GM21360 (cell line): ENCODE measurements at regions not wholly inside any gene's neighbourhood (a gene's known extent, or its start where the extent isn't known, plus 50 kb on each side); places are given as distances from the start of the nearest gene placed in this dataset.
"Not testable (repeated sequence)": the region's sequence is repeated elsewhere in the genome, so short reads cannot be mapped to it uniquely, and the experiment has no call there.

Source experiments
- ATAC-seq: cut with Tn5 transposase; IDR thresholded peaks from one replicate; pipeline ENCODE4 v1.9.1; 2021; ENCODE audit warnings: mild to moderate bottlenecking, moderate library complexity; ENCODE audit not compliant: unreplicated experiment

DNA sequence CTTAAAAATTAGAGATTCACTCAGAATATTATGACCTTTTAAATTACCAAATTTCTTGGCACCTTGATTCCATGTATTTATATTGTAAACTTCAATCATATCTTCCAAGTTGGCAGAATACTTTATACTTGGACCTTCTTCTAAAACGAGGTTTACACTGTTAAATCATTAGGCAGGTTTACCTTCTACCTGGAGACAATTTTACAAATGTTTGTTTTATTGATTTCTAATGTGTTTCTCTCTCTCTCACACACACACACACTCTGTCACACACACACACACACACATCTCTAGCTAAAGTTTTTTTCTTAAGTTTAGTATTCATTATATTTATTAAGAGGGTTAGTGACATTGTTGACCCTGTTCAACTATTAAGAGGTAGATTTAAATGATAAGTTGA lies 1155.6 kb downstream of the NSUN3 start:
- no peak for ATAC-seq

DNA sequence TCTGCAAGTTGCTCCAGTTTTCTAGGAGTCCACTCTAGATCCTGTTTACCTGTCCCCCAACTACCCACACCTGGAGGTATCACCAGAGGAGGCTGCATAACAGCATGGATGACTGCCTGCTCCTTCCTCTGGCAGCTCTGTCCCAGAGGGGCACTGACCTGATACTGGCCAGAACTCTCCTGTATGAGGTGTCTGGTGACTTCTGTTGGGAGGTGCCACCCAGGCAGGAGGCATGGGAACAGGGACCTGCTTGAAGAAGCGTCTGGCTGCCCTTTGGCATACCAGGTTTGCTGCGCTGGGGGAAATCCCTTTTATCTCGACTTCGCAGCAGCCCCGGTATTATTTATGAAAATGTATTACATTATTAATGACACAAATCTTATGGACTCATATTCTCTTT lies 1163.6 kb downstream of the NSUN3 start:
- no peak for ATAC-seq

- no peak for ATAC-seq
Measured at GRCh38 chr3:95227092-95227491, 1164.2 kb downstream of the NSUN3 start.

DNA sequence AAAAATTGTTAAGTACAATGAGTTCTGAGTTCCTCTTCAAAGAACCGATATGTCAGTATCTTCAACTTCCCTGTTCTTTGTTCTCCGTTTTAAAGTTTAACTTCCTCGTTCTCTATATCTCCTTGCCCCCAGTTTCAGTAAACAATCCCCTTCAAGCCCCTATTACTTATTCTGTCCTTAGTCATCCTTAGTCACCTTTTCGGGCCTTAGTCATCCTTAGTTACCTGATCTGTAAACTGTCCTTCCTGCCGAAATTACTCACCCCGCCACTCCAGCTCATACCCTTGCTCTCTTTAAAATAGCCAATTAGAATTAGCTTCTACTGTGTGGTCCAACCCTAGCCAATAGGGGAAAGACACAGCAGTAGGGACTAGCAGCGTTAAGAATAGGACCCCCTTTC lies 1165.6 kb downstream of the NSUN3 start:
- no peak for ATAC-seq

DNA sequence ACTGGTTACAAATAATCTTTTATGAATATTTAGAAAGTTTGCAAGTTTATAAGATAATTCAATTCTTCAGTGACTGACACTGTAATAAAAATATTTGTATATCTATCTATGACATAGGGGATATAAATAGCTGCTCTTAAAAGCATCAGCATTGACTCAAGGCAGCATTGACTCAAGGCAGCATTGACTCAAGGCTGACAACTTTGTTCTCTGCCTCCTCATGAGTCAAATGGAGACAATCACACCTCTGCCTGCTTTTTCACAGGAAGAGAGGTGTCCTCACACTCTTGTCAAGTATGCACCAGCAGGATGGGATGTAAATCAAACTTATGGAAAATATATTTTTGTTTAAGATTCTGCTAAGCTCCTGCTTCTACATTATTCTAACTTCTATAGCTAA lies 1173.1 kb downstream of the NSUN3 start:
- no peak for ATAC-seq

GRCh38 chr3:95237783-95238182 lies 1174.9 kb downstream of the NSUN3 start:
- no peak for ATAC-seq

- ATAC-seq = no peak
Measured at GRCh38 chr3:95240395-95240794, 1177.5 kb downstream of the NSUN3 start.

DNA sequence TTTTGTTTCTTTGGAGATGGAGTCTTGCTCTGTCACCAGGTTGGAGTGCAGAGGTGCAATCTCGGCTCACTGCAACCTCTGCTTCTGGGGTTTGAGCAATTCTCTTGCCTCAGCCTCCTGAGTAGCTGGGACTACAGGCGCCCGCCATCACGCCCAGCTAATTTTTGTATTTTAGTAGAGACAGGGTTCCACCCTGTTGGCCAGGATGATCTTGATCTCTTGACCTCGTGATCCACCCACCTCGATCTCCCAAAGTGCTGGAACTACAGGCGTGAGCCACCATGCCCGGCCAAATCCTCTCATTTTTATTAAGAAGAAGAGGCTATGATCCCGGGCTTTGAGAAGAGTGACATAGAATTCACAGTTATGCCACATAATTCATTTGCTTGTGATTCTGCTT lies 1178.4 kb downstream of the NSUN3 start:
- not testable (repeated sequence) for ATAC-seq

- ATAC-seq = no peak
Measured at GRCh38 chr3:95246413-95246812, 1183.6 kb downstream of the NSUN3 start.

GRCh38 chr3:95254061-95254460 lies 1191.2 kb downstream of the NSUN3 start:
- no peak for ATAC-seq

DNA sequence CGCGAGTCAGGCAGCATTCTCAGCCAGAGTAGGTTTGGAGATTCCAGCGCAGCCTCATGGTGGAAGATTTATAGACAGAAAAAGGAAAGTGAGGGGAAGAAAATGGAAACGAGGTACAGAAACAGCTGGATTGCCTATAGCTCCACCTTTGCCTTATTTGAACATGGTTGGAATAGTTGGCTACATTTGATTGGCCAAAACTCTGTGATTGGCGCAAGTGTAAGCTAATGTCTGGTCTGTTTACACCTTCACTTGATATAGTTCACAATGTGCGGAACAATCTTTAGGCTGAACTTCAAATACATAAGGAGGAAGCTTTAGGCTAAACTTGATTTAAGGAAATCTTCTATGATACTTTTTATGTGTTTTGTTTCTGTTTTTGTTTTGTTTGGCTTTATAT lies 1191.9 kb downstream of the NSUN3 start:
- no peak for ATAC-seq

DNA sequence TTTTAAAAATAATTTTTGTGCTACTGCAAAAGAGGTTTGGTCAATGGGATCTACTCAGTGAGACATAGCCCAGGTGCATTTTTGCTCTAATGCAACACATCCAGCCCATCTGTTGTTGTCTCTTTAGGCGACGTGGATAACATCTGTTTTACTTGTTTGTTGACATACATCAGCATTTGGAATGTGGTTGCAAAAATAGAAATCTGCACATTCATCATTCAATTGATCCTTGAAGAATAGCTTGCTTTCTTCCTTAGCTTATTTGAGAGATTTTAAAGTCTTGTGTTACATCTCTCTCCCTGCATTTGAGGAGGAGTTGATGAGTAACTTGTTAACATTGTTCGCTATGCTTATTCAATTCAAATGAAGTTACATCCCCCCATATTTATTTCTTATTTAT lies 1202.3 kb downstream of the NSUN3 start:
- no peak for ATAC-seq

GRCh38 chr3:95271395-95271794 lies 1208.5 kb downstream of the NSUN3 start:
- no peak for ATAC-seq

GRCh38 chr3:95272166-95272565 lies 1209.3 kb downstream of the NSUN3 start:
- no peak for ATAC-seq

- no peak for ATAC-seq
Measured at GRCh38 chr3:95272781-95273180, 1209.9 kb downstream of the NSUN3 start.

DNA sequence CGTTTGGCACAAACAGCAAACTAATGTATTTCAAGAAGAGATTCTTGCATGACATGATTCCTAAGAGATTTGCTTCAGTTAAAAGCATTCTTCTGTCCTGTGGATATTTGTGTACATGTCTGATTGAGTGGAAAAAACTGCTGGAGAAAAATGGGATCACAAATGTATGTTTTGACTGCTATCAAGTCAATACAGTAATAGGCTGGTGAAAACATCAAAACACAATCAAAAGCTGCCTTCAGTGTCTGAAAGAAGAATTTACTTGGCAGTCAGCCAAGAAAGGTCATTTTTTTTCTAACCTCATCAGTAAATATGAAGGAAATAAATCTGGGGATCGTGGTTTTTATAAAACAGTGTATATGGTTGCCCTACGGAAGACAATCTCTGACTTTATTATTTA lies 1214.8 kb downstream of the NSUN3 start:
- ATAC-seq = no peak

GRCh38 chr3:95280711-95281352 lies 1218.0 kb downstream of the NSUN3 start:
- ATAC-seq = no peak

- ATAC-seq = no peak
Measured at GRCh38 chr3:95289295-95289694, 1226.4 kb downstream of the NSUN3 start.

DNA sequence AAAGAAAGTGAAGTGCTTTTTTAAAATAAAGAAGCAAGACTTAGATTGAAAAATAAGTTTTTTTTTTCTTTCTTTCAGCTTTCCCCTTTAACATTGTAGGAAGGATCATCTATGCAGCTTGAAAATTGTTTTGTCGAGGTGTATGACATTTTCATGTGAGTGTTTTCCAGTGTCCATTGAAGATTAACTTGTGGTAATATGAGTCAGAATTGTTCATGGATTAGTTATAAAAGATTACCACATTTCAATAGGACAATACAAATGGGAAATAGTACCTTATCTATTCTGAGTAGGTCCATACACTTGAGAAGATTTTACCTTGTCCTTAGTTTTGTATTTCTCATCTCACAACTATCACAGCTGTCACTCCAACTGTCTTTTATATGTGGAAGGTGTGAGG lies 1234.7 kb downstream of the NSUN3 start:
- ATAC-seq = no peak

- ATAC-seq = no peak
Measured at GRCh38 chr3:95302044-95302443, 1239.2 kb downstream of the NSUN3 start.

DNA sequence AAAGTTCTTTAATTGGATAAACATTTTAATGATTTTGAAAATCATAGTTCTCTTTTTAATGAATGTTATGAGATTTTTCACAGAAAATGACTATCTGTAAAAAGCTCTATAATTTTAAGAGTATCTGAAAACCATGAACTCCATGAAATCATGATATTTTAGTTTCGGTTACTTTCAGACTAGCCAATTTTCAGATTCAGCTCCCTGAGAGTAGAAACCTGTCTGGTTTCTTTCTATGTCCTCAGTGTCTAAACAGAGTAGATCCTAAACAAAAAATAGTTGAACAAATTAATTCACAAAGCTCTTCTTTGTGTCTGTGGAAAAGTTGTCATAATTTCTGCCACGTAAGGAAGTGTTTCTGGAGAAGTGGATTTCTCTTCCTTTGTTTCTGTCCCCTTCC lies 1247.7 kb downstream of the NSUN3 start:
- no peak for ATAC-seq

DNA sequence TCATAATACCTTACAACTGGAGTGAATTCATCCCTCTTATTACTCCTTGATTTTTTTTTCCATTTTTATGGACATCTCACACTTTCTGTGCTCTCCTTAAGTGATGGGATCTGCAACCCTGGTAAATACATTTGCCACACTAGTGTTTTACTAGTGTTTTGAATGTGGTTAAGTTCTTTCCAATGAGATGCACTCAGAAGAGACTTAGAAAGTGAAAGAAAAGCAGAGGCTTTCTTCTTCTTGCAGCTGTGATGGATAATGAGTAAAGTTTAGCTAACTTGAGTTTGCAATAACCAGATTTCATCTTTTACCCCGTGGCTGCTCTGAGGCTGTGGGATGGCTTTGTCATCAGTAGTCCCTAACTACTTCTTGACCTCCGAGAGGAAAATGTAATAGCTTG lies 1248.4 kb downstream of the NSUN3 start:
- no peak for ATAC-seq

DNA sequence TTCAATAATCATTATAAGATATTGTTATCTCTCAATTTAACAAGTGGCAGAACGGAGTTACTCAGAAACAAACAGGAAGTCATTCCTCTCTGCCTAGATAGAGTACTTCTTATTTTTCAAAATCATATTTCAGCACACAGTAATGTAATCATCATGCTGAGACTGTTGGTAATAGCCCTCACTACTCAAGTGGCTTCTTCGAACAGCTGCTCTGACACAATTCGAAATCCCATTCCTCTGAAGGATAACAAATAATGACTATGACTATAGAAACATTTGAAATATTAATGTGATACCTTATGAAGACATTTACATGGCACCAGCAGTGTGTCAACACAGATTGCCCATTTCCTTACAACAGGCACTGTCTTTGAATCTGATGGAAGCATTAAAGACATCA lies 1249.8 kb downstream of the NSUN3 start:
- ATAC-seq = no peak
